GM13976 (cell line): ENCODE measurements at regions not wholly inside any gene's neighbourhood (a gene's known extent, or its start where the extent isn't known, plus 50 kb on each side); places are given as distances from the start of the nearest gene placed in this dataset.

Experiments used
- DNase-seq: peaks from one replicate; pipeline ENCODE4 v3.0.0; 2012; ENCODE audit warnings: low spot score
- in situ Hi-C: fragments of 300-500 bp; cut with MboI; formaldehyde crosslinking; loops from one replicate; pipeline ENCODE4 v1.12.0; 2022; ENCODE audit warnings: low sequenced_read_pairs, mixed read lengths, inconsistent platforms; ENCODE audit not compliant: unreplicated experiment
- TF ChIP-seq, protein P1 (sequence below): IDR thresholded peaks from 2 replicates; pipeline ENCODE4 v1.5.1; 2012; ENCODE audit warnings: borderline replicate concordance, mild to moderate bottlenecking; ENCODE audit not compliant: insufficient read depth; ENCODE audit errors: extremely low read depth, missing control alignments, control extremely low read depth

DNA sequence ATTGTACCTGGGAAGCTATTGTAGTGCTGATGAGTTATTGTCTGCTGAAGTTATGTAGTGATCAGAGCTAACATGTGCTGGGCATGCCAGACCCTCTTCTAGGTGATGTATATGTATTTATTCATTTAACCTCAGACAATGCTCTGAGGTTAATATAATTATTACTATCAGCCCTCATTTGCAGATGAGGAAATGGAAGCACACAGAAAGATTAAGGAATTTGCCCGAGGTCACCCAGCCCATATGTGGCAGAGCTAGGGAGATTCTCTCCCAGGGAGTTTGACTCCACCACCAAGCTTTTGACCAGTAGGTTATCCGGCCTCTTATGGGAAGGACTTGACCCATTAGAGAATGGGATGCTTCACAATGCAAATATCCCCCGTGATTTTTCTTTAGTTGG, 114.2 kb upstream of the NAV2 start:
- in situ Hi-C loops: no loop called here
- TF ChIP-seq, protein P1, sequence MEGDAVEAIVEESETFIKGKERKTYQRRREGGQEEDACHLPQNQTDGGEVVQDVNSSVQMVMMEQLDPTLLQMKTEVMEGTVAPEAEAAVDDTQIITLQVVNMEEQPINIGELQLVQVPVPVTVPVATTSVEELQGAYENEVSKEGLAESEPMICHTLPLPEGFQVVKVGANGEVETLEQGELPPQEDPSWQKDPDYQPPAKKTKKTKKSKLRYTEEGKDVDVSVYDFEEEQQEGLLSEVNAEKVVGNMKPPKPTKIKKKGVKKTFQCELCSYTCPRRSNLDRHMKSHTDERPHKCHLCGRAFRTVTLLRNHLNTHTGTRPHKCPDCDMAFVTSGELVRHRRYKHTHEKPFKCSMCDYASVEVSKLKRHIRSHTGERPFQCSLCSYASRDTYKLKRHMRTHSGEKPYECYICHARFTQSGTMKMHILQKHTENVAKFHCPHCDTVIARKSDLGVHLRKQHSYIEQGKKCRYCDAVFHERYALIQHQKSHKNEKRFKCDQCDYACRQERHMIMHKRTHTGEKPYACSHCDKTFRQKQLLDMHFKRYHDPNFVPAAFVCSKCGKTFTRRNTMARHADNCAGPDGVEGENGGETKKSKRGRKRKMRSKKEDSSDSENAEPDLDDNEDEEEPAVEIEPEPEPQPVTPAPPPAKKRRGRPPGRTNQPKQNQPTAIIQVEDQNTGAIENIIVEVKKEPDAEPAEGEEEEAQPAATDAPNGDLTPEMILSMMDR: no peak
- DNase-seq: no peak

DNA sequence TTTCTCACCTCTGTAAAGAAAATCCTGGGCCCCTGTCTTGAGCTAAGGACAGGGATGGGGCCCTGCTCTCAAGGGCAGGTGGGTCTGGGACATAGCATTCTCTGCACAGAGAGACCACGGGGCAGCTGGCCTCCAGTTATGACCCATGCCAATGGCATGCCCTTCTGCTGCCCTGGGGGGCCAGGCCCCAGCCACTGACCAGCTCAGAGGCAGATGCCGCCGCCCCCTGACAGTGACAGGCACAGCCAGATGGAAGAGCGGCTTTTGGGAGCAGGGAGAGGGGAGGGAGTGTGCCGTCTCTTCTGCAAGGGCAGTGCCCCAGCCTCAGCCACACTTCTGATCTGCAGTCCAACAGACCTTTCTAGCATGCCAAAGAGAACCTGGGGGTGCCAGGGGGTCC, 114.8 kb upstream of the NAV2 start:
- in situ Hi-C loops: no loop called here
- TF ChIP-seq, protein P1: no peak
- no peak for DNase-seq

DNA sequence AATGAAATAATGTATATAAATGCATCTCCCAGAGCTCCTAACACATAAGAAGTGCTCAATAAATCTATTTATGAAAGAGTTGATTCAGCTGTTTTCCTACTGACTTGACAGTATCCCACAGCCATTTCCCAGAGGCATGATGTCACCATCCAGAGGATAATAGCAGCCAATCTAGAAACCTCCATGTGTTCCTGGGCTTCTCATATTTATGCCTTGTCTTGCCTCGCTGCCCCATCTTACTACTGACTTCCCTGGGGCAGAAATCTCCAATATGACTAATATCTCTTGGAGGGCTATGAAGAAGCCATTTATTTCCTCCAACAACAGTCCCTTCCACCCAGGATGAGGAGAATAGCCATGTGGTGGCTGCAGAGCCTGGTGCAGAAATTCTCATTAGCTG, 115.4 kb upstream of the NAV2 start:
- no peak for DNase-seq
- in situ Hi-C loops: no loop called here
- TF ChIP-seq, protein P1: no peak

DNA sequence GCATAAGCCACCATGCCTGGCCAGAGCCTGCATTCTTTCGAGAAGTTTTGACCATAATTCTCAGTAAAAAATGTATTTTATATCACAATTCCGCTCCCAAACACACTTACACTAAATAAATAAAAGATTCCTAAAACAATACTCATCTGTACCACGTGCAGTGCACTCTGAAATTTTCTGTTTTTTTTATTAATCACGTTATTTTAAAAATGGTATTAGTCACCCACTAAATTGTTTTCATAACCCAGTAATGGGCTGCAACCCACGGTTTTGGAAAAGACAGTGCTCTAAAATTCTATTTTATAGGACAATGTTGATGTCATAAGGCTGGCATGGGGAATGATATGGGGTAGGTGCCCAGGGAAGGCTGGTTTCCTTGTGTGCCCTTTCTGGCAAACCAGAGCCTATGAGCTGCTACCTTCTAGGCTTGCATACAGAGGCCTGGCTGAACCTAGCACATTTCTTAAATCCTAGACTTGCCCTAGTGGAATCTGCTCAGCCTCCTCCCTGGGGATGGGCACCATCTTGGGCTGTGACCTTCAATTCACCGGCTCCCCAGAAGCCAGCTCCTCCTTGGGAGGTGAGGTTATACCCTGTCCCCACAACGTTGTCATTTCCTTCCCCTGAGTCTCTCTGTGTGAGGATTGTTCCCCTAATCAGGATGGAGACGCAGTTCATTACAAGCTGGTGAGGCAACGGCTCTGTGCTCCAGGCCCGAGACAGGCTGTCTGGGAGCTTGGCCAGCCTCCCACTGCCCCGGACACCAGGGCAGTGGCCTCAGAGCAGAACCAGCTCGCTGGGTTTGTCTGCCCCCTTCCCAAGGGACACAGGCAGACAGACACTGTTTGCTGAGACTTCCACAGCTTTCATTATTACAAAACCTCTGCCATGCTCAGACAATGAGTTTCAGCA, 116.5 kb upstream of the NAV2 start:
- DNase-seq: no peak
- in situ Hi-C loops: no loop called here
- TF ChIP-seq, protein P1: no peak

DNA sequence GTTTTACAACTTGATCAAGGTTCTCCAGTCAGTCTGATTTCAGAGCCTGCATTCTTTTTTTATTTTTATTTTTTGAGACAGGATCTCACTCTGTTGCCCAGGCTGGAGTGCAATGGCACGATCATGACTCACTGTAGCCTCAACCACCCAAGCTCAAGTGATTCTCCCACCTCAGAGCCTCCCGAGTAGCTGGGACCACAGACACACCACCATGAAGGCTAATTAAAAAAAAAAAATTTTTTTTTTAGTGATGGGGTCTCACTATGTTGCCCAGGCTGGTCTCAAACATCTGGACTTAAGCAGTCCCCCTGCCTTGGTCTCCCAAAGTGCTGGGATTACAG, 117.2 kb upstream of the NAV2 start:
- TF ChIP-seq, protein P1: no peak
- DNase-seq: no peak
- in situ Hi-C loops: no loop called here

DNA sequence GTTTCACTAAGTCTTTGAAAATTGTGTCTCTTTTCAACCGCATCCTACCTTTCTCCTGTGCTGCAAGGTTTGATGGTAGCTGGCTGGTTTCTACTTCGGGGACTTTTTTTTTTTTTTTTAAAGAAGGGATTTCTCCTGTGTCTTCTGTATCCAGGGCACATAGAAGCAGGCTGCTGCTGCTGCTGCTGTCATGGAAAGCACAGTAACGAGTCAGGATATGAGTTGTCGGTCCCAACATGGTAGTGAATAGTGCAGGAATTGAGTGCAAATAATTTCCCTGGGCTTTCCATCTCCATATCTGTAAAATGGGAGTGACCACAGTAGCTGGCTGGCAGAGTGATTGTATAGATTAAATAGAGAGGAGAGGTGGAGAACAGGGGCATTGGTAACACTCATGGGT, 118.3 kb upstream of the NAV2 start:
- in situ Hi-C loops: no loop called here
- TF ChIP-seq, protein P1: no peak
- no peak for DNase-seq
